Activated T-helper 2 cell treated with anti-CD3 and anti-CD28 coated beads, Interferon-gamma antibody, Interleukin-2, Interleukin-4, amounts not matched to agents 10 μg/mL and 5 μg/mL and 100 μg/mL, durations not matched to agents 14 hours and 24 hours and 36 hours (primary cell): ENCODE measurements at regions not wholly inside any gene's neighbourhood (a gene's known extent, or its start where the extent isn't known, plus 50 kb on each side); places are given as distances from the start of the nearest gene placed in this dataset.

ENCODE experiments used
- DNase-seq: peaks from one replicate; pipeline ENCODE4 v3.0.0; 2021; ENCODE audit warnings: low spot score
- H3K27ac Mint-ChIP-seq: one replicate; pipeline ENCODE4 v1.8.0; 2021; ENCODE audit warnings: mixed read lengths
- H3K27me3 Mint-ChIP-seq: one replicate; pipeline ENCODE4 v1.8.0; 2021; ENCODE audit warnings: low read depth, mixed read lengths
- H3K36me3 Mint-ChIP-seq: one replicate; pipeline ENCODE4 v1.8.0; 2021; ENCODE audit warnings: low read depth, mixed read lengths
- H3K4me1 Mint-ChIP-seq: one replicate; pipeline ENCODE4 v1.8.0; 2021; ENCODE audit warnings: low read depth, mixed read lengths
- H3K4me3 Mint-ChIP-seq: one replicate; pipeline ENCODE4 v1.8.0; 2021; ENCODE audit warnings: low read depth, mild to moderate bottlenecking, moderate library complexity, mixed read lengths
- H3K9me3 Mint-ChIP-seq: one replicate; pipeline ENCODE4 v1.8.0; 2021; ENCODE audit warnings: mixed read lengths
- intact Hi-C: fragments of 100-400 bp; cut with micrococcal nuclease; formaldehyde crosslinking; loops from one replicate; pipeline ENCODE4 v1.15.1; 2023

DNA sequence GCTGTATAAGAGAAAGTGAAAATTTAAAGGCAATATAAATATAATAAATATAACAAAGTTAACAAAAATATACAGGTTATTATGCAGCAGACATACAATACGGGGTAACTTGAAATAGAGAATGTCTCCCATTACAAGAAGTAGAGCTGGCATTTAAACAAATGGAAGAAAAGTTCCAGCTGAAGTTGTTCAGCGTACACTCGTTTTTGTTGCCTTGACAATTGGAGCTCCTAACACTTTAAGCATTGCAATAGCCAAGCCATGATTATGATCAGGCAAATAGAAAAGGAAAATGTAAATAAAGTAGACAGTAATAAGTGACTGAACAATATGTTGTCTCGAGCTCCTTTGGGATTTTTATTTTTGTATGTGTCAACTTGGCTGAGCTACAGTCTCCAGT, 737.8 kb upstream of the CELF2 start:
- Mint-ChIP-seq H3K4me3 (no peak overlapping the region), H3K27ac (no peak overlapping the region), H3K9me3 (no peaks in the 10 kb centered on the region), H3K36me3 (no peaks in the 10 kb centered on the region), H3K4me1 (no peaks in the 10 kb centered on the region), H3K27me3 (no peaks in the 10 kb centered on the region)
- no peak for DNase-seq
- intact Hi-C loops = no loop called here

DNA sequence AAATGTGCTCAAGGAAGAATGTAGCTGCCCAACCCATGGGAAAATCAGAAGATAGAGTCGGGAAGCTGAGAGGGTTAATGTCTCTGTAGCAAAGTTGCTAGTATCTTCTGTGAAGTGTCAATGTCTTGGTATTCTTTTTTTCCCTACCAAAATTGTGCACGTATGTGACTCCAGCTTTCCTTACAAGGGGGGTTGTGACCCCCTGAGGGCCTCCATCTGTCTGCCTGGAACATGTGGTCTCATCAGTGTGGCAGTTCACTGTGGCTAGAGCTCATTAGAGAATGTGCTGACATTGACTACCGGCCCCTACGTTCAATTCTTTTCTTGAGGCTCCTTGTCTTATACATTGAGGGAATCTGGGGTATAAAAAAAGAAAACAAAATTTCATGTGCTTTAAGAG, 725.2 kb upstream of the CELF2 start:
- no peaks in the 10 kb centered on the region for H3K4me1 Mint-ChIP-seq
- H3K27me3 Mint-ChIP-seq = no peaks in the 10 kb centered on the region
- no peak overlapping the region for H3K27ac Mint-ChIP-seq
- no peak for DNase-seq
- no peaks in the 10 kb centered on the region for H3K36me3 Mint-ChIP-seq
- intact Hi-C loops = no loop called here
- no peak overlapping the region for H3K4me3 Mint-ChIP-seq
- H3K9me3 Mint-ChIP-seq = no peaks in the 10 kb centered on the region

DNA sequence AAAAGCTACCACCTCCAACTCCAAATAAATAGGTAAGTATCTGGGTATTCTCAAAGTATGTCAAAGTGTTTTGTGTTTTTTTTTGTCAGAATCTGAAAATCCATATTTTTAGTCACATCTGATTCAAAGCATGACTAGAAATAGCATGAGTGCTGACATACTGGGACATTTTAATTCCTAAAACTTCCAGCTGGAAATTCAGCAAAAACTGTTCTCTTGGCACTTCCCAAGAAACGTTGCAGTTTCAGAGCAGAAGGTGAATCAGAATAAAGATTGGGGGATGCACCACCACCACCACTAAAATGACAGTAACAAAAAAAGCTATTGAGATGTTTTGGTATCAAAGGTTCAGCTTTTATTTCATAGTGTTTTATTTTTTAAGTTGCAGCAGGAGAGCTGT, 724.6 kb upstream of the CELF2 start:
- intact Hi-C loops = no loop called here
- Mint-ChIP-seq H3K27me3 (no peaks in the 10 kb centered on the region), H3K36me3 (no peaks in the 10 kb centered on the region), H3K9me3 (no peaks in the 10 kb centered on the region), H3K4me1 (no peaks in the 10 kb centered on the region), H3K4me3 (no peak overlapping the region), H3K27ac (no peak overlapping the region)
- no peak for DNase-seq

DNA sequence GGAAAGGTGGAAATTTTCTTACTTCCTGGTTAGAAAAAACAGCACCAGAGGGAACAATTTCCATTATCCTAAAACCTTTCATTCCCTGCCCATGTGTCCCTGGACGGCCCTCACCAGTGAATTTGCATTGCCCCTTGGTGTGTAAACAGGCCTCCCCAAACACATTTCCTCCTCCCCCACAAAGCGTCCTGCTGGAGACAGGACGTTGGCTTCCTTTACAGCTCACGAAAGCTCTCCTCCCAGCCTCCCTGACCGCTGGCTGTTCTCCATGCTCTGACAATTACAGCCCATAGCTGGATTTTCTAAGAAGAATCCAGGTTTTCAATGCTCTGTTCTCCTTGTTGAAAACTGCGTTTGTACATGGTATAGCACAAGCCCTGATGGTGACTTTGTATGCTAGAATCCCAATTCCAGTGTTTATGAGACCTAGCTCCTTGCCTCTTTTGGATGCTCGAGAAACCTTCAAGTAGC, 724.2 kb upstream of the CELF2 start:
- Mint-ChIP-seq H3K36me3 (no peaks in the 10 kb centered on the region), H3K9me3 (no peaks in the 10 kb centered on the region), H3K4me1 (no peaks in the 10 kb centered on the region), H3K27me3 (no peaks in the 10 kb centered on the region), H3K27ac (no peak overlapping the region), H3K4me3 (no peak overlapping the region)
- intact Hi-C loops = no loop called here
- DNase-seq = no peak

DNA sequence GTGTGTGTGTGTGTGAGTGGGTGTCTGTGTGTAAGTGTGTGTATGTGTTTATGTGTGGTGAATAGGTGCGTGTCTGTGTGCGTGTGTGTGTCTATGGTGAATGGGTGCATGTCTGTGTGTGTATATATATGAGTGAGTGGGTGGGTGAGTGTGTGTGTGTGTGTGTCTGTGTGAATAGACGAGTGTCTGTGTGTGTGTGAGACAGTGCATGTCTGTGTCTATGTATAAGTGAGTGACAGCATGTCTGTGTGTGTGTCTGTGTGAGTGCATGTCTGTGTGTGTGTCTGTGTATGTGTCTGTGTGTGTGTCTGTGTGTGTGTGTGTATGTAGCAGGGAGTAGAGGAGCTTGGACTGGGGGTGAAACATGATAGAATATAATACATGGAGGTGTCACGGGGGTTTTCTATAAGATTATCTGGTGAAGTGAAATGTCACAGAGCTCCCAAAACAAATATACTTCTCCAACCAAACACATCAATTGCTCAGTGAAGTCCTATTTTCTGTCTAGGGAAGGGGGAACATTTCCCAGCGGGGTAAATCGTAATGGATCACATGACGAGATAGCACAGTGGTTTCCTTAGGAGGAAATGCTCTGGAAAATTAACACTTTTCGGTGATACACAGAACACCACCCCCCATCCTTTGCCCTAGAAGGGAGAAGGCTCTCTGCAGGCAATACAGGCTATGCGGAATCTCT, 723.3 kb upstream of the CELF2 start:
- intact Hi-C loops = no loop called here
- H3K36me3 Mint-ChIP-seq = no peaks in the 10 kb centered on the region
- H3K9me3 Mint-ChIP-seq = no peaks in the 10 kb centered on the region
- H3K27ac Mint-ChIP-seq = no peak overlapping the region
- H3K27me3 Mint-ChIP-seq = no peaks in the 10 kb centered on the region
- DNase-seq = no peak
- H3K4me3 Mint-ChIP-seq = no peak overlapping the region
- no peaks in the 10 kb centered on the region for H3K4me1 Mint-ChIP-seq

DNA sequence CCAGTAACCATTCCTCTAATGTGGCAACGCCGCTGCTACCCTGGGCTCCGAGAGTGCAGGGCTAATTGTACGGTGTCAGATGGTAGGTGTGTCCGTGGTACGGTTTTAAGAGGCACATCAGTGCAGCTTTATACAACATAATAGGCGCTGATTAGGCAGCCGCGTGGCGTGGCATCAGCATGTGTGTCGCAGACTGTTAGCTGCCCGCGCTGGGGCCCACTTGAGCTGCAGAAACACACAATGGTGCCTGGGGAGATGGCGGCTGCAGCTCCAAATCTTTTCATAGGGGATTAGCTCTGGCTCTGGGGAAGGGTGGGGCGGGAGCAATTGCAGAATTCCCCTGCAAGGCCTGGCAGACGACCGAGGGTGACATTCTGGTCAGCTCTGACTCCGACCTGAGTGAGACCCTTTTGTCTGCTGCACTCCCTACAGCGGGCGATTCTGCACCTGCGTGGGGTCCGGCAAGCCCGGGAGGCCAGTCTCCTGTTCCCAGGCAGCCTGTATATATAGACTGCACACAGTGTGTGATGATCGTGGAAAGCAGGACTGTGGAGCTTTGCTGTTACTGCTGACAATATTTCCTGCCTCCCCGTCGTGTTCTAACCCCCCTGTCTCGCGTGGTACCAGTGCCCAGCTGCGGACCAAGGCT, 722.7 kb upstream of the CELF2 start:
- Mint-ChIP-seq H3K27ac (no peak overlapping the region), H3K4me1 (no peaks in the 10 kb centered on the region), H3K4me3 (no peak overlapping the region), H3K9me3 (no peaks in the 10 kb centered on the region), H3K27me3 (no peaks in the 10 kb centered on the region), H3K36me3 (no peaks in the 10 kb centered on the region)
- DNase-seq = no peak
- intact Hi-C loops = no loop called here

DNA sequence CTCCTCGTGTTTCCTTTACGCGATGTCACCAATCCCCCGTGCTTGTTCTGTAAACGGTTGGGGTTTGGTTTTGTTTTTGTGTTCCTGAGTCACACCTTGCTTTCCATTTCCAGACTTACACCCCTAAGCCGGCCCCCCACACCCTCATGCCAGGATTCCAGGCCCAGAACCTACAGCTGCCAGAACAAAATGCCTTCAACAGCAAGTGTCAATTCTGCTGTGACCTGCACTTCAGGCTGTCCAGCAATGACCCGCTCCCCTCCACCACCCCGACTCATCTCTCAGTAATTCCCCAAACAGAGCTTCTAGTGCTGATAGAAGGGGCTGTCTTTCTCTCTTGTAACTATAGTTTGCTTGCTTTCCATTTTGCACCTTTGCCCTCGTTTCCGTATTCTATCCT, 722.1 kb upstream of the CELF2 start:
- H3K36me3 Mint-ChIP-seq = no peaks in the 10 kb centered on the region
- H3K9me3 Mint-ChIP-seq = no peaks in the 10 kb centered on the region
- H3K27ac Mint-ChIP-seq = no peak overlapping the region
- H3K27me3 Mint-ChIP-seq = no peaks in the 10 kb centered on the region
- H3K4me1 Mint-ChIP-seq = no peaks in the 10 kb centered on the region
- no peak for DNase-seq
- intact Hi-C loops = no loop called here
- no peak overlapping the region for H3K4me3 Mint-ChIP-seq

DNA sequence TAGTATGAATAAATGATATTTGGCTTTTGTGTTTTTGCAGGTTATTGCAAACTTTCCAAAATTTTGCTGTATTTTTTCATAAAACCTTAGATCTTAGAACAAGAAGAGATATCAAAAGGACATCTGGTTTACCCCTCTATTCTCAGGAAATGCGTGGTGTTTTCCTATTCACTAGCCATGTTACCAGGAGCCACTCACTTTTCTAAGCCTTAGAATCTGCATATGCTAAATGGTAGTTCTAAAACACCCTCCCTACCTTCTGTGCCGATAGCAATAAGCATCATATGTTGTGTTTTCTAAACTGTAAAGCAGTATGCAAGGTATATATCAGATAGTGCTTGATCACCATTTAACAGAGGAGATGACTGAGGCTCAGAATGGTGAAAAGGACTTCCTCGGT, 715.0 kb upstream of the CELF2 start:
- intact Hi-C loops = no loop called here
- Mint-ChIP-seq H3K4me1 (no peaks in the 10 kb centered on the region), H3K9me3 (no peaks in the 10 kb centered on the region), H3K27ac (no peak overlapping the region), H3K27me3 (no peaks in the 10 kb centered on the region), H3K36me3 (no peaks in the 10 kb centered on the region), H3K4me3 (no peak overlapping the region)
- DNase-seq = no peak

DNA sequence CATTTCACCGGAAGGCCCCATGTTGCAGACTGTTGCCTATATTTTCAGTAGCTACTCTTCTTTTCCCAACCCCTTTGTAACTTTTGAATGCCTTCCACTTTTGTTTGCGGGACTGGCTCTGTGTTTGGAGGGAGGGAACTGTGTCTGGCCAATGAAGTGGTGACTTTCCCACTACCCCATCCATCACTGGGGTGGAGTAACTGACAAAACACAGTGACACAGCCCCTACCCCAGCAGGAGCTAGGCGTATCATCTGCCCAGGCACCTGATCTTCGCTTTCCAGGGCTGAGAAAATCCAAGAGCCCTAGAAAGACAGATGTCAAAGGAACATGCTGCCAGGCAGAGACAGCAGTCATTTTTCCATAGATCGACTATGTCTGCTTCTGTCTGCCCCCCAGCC, 710.6 kb upstream of the CELF2 start:
- H3K36me3 Mint-ChIP-seq = no peaks in the 10 kb centered on the region
- no peak overlapping the region for H3K27ac Mint-ChIP-seq
- H3K27me3 Mint-ChIP-seq = no peaks in the 10 kb centered on the region
- H3K4me3 Mint-ChIP-seq = no peak overlapping the region
- intact Hi-C loops = no loop called here
- no peaks in the 10 kb centered on the region for H3K4me1 Mint-ChIP-seq
- H3K9me3 Mint-ChIP-seq = no peaks in the 10 kb centered on the region
- no peak for DNase-seq

DNA sequence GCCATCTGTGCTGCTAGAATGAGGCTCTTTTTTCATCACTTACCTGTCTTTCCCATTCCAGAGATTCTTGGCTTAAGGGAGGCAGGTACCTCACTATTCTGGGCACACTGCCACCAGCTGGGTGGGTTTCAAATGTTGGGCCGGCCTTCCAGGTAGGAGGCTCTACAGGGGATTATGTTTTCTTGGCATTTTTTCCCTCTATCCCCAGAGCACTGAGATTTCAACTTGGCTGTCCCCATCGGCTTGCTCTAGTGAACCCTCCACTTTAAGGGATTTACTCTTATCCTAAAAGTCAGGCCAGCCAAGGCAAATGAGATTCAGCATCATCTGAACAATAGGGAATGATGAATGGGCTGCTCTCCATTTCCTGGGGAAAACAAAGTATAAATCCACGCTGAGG, 710.1 kb upstream of the CELF2 start:
- Mint-ChIP-seq H3K4me1 (no peaks in the 10 kb centered on the region), H3K4me3 (no peak overlapping the region)

DNA sequence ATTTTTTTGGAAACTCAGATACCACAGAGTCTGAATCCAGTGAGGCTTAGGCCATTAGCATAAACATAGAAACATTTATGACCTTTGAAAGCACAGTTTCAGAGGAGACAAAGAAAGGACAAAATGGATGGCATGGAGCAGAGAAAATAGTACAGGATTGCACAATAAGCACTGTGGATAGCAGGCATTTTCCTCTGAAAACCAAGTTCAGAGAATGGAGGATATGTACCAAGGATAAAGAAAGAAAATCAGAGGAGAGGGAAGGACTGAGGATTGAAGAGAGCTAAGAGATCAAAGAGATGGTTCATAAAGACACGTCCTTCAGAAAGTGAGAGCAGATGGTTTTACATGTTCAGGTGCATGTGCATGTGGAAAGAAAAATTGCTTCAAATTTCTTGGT, 707.2 kb upstream of the CELF2 start:
- H3K9me3 Mint-ChIP-seq = no peaks in the 10 kb centered on the region
- no peaks in the 10 kb centered on the region for H3K36me3 Mint-ChIP-seq
- no peak overlapping the region for H3K27ac Mint-ChIP-seq
- no peak overlapping the region for H3K4me3 Mint-ChIP-seq
- intact Hi-C loops = no loop called here
- H3K4me1 Mint-ChIP-seq = no peaks in the 10 kb centered on the region
- no peaks in the 10 kb centered on the region for H3K27me3 Mint-ChIP-seq
- no peak for DNase-seq

More for the DNA sequence above, 710.1 kb upstream of the CELF2 start:
- Mint-ChIP-seq H3K27me3 (no peaks in the 10 kb centered on the region), H3K36me3 (no peaks in the 10 kb centered on the region), H3K9me3 (no peaks in the 10 kb centered on the region), H3K27ac (no peak overlapping the region)
- intact Hi-C loops = no loop called here
- no peak for DNase-seq

DNA sequence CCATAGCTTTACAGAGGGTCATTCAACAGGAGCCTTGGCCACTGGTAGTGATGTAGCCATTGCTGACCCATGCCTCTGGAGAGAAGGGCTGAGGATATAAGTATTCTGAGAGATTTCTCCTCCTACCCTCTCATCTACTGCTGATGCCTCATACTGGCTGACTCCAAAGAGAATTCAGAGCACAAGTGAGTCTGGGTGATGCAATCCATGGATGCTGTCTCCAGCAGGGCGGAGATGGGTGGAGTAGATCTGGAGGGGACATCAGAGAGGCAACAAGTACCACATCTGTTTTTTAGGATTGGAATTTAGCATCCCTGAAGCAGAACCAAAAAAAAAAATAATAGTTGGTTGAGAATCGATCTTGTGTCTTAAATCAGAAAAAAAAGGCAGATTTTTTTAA, 705.7 kb upstream of the CELF2 start:
- Mint-ChIP-seq H3K4me1 (no peaks in the 10 kb centered on the region), H3K27me3 (no peaks in the 10 kb centered on the region), H3K4me3 (no peak overlapping the region), H3K36me3 (no peaks in the 10 kb centered on the region), H3K9me3 (no peaks in the 10 kb centered on the region), H3K27ac (no peak overlapping the region)
- DNase-seq = no peak
- intact Hi-C loops = no loop called here

DNA sequence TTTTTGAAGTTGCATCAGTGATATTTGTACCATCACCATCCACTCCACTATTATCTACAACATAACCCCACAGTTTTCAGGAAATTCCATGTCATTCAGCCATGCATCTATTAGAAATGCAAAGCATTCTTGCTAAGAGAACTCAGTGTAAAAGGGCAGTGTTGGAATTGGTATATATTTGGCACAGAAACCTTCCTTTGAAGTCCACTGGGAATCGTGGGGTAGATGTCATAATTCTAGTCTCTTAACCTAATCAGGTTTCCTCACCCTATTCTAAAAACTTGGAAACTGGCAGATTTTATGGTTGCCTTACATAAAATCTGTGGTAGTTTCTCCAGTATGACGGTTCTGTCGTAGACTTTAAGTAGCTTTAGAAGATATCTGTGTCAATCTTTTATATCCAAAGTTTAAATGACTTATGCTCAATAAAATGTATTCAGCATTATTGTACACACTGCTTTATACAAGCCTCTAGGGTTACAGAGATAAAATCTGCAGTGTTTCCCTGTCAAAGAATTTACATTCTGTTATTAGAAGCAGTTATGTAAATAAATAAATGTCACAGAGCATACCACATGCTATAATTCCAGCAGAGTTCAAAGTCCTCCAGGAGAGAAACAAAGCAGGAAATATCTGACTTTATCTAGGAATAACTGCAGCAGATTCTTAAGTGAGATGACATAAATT, 704.4 kb upstream of the CELF2 start:
- DNase-seq = no peak
- no peak overlapping the region for H3K4me3 Mint-ChIP-seq
- no peaks in the 10 kb centered on the region for H3K27me3 Mint-ChIP-seq
- H3K4me1 Mint-ChIP-seq = no peaks in the 10 kb centered on the region
- H3K36me3 Mint-ChIP-seq = no peaks in the 10 kb centered on the region
- H3K27ac Mint-ChIP-seq = no peak overlapping the region
- H3K9me3 Mint-ChIP-seq = no peaks in the 10 kb centered on the region
- intact Hi-C loops = no loop called here
